22Rv1 (cell line): ENCODE measurements at regions not wholly inside any gene's neighbourhood (a gene's known extent, or its start where the extent isn't known, plus 50 kb on each side); places are given as distances from the start of the nearest gene placed in this dataset.

Experiments
- CTCF ChIP-seq: fragments of 450-650 bp; IDR thresholded peaks from 2 replicates; pipeline ENCODE4 v1.5.1; 2017; ENCODE audit warnings: mild to moderate bottlenecking
- ZFX ChIP-seq: fragments of 450-650 bp; IDR thresholded peaks from 2 replicates; pipeline ENCODE4 v1.6.1; 2017; ENCODE audit warnings: antibody characterized with exemption, borderline replicate concordance

DNA sequence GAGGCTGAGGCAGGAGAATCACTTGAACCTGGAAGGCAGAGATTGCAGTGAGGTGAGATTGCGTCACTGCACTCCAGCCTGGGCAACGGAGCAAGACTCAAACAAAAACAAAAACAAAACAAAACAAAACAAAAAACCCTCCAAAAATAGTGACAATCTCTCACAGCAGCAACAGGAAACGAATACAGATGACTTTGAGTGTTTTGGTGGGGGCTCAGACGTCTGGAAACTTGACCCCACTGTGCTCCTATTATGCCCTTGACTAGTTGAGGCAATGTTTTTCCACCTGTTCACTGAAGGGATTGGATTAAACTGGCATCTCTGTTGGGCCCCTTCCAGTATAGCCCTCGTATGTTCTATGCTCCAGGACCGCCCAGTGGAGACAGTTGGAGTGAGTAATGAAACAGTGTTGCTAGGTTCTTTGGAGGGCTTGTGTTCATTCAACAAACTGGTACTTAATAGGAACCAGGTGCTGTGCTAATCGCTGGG is 167.0 kb downstream of the UTP18 start:
- no peak for TF ChIP-seq CTCF
- TF ChIP-seq ZFX, result no peak
